ENCODE measurements at regions not wholly inside any gene's neighbourhood (a gene's known extent, or its start where the extent isn't known, plus 50 kb on each side); places are given as distances from the start of the nearest gene placed in this dataset.
A peak's percentile ranks its signal among the peaks of the same experiment; 100 is the strongest.

- no peak for DNase-seq (ENCODE audit: low read depth in 2 of 2)
These were observed 342.5 kb upstream of the NR2F2 start for GRCh38 chr15:95987886-95988573.

- DNase-seq (ENCODE audit: low read depth in 2 of 2) = peak in 1 of 2 donors; percentile 68
These were observed 342.0 kb upstream of the NR2F2 start for GRCh38 chr15:95988574-95988887.

GRCh38 chr15:95989392-95989791, 341.1 kb upstream of the NR2F2 start:
- DNase-seq (ENCODE audit: low read depth in 2 of 2) = no peak

DNA sequence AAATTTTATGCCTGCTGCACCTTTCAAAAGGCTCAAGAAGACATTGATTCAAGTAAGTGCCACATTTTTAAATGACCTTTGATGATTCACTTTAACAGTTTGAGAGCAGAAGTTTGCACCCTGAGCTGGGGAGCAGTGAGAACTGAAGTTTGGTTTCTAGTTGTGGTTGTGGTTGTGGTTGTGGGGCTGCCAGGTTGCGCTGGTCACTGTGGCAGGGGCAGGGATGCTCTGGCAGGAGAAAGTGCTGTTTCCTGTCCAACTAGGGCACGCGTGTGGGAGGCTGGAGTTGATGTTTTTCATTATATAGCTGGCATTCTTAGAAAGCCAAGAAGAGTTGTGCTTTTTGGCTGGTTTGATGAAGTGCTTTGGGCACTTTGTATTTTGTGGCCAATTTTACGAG, 339.7 kb upstream of the NR2F2 start:
- DNase-seq (ENCODE audit: low read depth in 2 of 2) = no peak

DNA sequence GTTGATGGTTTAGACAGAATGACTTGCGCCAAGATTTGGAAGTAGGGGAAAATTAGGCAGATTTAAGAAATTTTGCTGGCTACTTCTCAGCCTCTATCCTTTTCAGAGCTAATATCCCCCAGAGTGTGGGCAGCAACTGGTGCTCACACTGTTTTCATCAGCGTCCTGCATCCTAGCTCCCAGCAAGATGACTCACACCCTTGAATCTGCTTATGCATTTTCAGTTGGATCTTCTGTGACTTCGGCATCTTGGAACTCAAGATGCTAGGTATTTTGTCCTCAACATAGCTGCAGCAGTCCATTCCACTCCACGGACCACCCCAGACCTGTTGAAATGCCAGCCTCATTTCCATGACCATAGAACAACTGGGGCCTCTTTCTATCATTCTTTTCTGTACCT, 336.1 kb upstream of the NR2F2 start:
- no peak for DNase-seq (ENCODE audit: low read depth in 2 of 2)

- DNase-seq (ENCODE audit: low read depth in 2 of 2) = peak; percentile 22 to 78
These were observed 334.9 kb upstream of the NR2F2 start for GRCh38 chr15:95995375-95996168.

GRCh38 chr15:95996494-95996893, 334.0 kb upstream of the NR2F2 start:
- DNase-seq (ENCODE audit: low read depth in 2 of 2) = no peak

DNA sequence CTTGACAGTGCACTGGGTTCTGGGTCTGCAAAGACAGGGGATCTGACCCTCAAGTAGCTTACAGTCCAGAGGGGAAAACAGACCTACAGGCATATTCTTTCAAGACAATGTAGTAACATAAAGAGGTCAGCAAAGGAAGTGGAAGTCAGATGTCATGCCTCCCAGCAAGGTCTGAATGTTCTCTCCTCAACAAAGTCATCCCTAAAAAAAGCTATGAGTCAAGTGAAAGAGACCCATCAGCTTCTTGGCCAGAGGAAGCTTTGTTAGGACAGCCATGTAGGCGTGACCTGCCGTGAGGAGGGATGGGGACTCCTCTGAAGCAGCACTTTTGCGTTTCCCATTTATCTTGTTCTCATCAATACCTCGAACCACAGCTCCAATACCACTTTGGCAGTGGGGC, 331.6 kb upstream of the NR2F2 start:
- no peak for DNase-seq (ENCODE audit: low read depth in 2 of 2)

- no peak for DNase-seq (ENCODE audit: low read depth in 2 of 2)
These were observed 327.3 kb upstream of the NR2F2 start for GRCh38 chr15:96002890-96003859.

GRCh38 chr15:96005906-96006305, 324.6 kb upstream of the NR2F2 start:
- no peak for DNase-seq (ENCODE audit: low read depth in 2 of 2)

GRCh38 chr15:96011136-96011535, 319.4 kb upstream of the NR2F2 start:
- no peak for DNase-seq (ENCODE audit: low read depth in 2 of 2)

GRCh38 chr15:96014939-96015338, 315.6 kb upstream of the NR2F2 start:
- no peak for DNase-seq (ENCODE audit: low read depth in 2 of 2)

GRCh38 chr15:96019114-96019513, 311.4 kb upstream of the NR2F2 start:
- DNase-seq (ENCODE audit: low read depth in 2 of 2) = no peak

GRCh38 chr15:96020133-96020532, 310.4 kb upstream of the NR2F2 start:
- no peak for DNase-seq (ENCODE audit: low read depth in 2 of 2)

DNA sequence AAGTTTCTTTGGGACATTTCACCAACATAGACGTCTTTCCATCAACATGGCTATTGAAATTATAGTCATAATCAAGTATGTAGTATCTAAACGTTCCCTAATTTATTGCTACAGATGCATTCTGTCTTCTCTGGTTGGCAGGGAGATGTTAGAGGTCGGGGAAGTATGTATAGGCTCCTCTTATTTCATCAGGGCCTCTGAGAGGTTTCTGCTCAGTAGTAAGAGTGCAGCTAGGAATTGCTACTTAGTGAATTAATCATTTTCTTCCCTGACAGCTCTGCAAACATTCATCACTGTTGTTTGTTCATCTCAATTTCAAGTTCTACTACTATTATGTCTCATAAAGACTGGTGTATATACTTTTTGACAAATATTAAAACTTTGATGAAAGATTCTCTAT, 309.7 kb upstream of the NR2F2 start:
- no peak for DNase-seq (ENCODE audit: low read depth in 2 of 2)

- DNase-seq (ENCODE audit: low read depth in 2 of 2) = no peak
These were observed 307.4 kb upstream of the NR2F2 start for GRCh38 chr15:96023081-96023480.

DNA sequence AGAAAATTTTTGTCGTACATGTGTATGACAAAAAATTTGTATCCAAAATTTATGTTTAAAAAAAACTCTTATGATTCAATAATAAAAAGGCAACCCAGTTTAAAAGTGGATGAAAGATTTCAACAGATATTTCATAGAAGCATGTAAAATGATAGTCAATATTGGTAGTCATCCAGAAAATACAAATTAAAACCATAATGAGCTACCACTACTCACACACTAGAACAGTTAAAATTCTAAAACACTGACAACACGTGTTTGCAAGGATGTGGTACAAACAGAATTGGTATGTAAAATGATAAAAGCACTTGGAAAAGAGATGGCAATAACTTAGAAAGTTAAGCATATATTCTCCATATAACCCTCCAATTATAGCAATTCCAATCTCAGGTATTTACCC, 303.0 kb upstream of the NR2F2 start:
- no peak for DNase-seq (ENCODE audit: low read depth in 2 of 2)

DNA sequence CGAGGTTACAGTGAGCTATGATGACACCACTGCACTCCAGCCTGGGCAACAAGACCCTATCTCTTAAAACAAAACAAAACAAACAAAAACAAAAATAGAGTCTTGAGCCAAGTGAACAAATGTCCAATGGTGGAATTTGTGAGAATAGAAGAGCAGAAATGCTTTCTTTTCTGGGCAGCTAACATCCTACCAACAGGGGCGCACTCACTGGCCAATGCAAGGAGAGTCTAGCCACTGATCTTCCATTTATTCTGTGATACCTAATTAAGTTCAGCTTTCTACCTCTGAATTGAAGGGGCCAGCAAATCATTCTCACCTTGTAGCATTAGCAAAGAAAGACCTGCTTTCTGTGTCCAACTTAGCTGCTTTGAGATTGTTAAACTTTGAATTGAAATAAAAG, 301.9 kb upstream of the NR2F2 start:
- no peak for DNase-seq (ENCODE audit: low read depth in 2 of 2)

GRCh38 chr15:96029172-96029571, 301.3 kb upstream of the NR2F2 start:
- no peak for DNase-seq (ENCODE audit: low read depth in 2 of 2)

GRCh38 chr15:96031426-96032110, 298.9 kb upstream of the NR2F2 start:
- no peak for DNase-seq (ENCODE audit: low read depth in 2 of 2)

- no peak for DNase-seq (ENCODE audit: low read depth in 2 of 2)
These were observed 295.4 kb upstream of the NR2F2 start for GRCh38 chr15:96035091-96035490.

DNA sequence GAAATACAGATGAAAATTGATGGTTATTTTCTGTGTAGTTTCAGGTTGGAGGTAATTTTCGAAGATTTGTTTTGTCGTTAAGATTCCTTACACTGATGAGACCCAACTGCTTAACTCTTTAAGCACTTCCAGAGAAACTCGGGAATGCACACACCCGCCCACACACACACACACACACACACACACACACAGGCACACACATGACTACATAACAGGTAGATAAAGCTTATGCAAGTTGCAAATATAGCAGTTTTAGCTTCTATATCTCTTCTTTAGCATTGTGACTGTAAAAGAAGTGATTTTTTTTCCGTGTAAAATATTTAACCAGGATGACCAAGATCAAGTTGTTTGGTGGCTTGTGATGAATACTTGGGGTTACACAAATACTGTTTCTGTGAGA, 294.9 kb upstream of the NR2F2 start:
- no peak for DNase-seq (ENCODE audit: low read depth in 2 of 2)

Measured in dermis microvascular lymphatic vessel endothelial cell (primary cell).